ENCODE measurements at regions not wholly inside any gene's neighbourhood (a gene's known extent, or its start where the extent isn't known, plus 50 kb on each side); places are given as distances from the start of the nearest gene placed in this dataset.

DNA sequence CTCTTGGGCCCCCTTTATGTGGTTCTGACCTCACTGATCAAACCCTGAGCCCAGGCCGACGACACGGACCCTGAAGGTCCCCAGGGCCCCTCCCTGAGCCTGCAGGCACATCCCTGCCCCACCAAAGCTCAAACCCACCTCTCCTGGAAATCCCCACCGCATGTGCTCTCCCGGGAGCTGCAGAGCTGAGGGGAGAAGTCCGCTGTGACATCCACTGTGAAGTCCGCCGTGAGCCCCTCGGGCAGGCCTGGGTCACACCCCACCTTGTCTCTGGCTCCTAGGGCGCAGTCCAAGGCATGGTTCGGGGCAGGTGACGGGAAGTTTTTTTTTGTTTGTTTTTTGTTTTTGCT lies 100.2 kb downstream of the MICALL2 start:
- H3K27ac ChIP-seq, result no peak overlapping the region
- no peak overlapping the region for H3K4me3 ChIP-seq

GRCh38 chr7:1359681-1360485 lies 99.4 kb downstream of the MICALL2 start:
- Histone ChIP-seq H3K36me3 (no peaks in the 10 kb centered on the region), H3K4me1 (no peaks in the 10 kb centered on the region), H3K9ac (ENCODE audit: low read depth in 2 of 2, low read length in 2 of 2) (no peak overlapping the region), H3K27ac (no peak overlapping the region), H3K27me3 (peaks cover 4% of the 10 kb centered on the region), H3K9me3 (no peaks in the 10 kb centered on the region), H3K4me3 (no peak overlapping the region)
- TF ChIP-seq CTCF (IDR thresholded peaks at IDR 0.05), result no peak
- intact Hi-C loops (cut with DNase I), result no loop called here
- DNase-seq, result no peak

More for the DNA sequence above, 100.2 kb downstream of the MICALL2 start:
- Histone ChIP-seq H3K4me1 (no peaks in the 10 kb centered on the region), H3K9ac (ENCODE audit: low read depth in 2 of 2, low read length in 2 of 2) (no peak overlapping the region), H3K27me3 (peaks cover 13% of the 10 kb centered on the region), H3K9me3 (no peaks in the 10 kb centered on the region), H3K36me3 (no peaks in the 10 kb centered on the region)
- TF ChIP-seq CTCF (IDR thresholded peaks at IDR 0.05), result no peak
- DNase-seq, result no peak
- intact Hi-C loops (cut with DNase I), result no loop called here

DNA sequence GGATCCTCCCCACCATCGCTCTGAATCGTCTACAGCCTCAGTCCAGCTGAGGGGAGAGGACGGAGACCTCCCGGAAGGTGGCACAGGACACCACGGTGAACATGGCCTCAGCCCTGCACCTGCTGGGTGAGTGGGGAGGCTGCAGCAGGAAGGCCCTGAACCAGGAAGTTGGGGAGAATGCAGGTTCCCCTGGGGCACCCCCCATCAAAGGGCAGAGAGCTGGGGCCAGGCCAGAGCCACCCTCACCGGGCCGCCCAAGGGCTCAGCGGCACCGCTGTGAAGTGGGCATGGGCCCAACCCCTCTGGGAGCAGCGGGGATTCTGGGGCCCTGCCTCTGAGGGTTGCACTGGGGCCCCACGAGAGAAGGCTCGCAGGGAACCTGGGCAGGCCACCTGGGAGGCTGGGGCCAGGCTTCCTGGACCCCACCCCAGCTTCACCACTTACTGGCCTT lies 98.7 kb downstream of the MICALL2 start:
- Histone ChIP-seq H3K27me3 (no peaks in the 10 kb centered on the region), H3K9ac (ENCODE audit: low read depth in 2 of 2, low read length in 2 of 2) (no peak overlapping the region), H3K4me1 (no peaks in the 10 kb centered on the region), H3K36me3 (no peaks in the 10 kb centered on the region), H3K27ac (no peak overlapping the region), H3K9me3 (no peaks in the 10 kb centered on the region), H3K4me3 (no peak overlapping the region)
- intact Hi-C loops (cut with DNase I), result no loop called here
- no peak for DNase-seq
- no peak for TF ChIP-seq CTCF (IDR thresholded peaks at IDR 0.05)

DNA sequence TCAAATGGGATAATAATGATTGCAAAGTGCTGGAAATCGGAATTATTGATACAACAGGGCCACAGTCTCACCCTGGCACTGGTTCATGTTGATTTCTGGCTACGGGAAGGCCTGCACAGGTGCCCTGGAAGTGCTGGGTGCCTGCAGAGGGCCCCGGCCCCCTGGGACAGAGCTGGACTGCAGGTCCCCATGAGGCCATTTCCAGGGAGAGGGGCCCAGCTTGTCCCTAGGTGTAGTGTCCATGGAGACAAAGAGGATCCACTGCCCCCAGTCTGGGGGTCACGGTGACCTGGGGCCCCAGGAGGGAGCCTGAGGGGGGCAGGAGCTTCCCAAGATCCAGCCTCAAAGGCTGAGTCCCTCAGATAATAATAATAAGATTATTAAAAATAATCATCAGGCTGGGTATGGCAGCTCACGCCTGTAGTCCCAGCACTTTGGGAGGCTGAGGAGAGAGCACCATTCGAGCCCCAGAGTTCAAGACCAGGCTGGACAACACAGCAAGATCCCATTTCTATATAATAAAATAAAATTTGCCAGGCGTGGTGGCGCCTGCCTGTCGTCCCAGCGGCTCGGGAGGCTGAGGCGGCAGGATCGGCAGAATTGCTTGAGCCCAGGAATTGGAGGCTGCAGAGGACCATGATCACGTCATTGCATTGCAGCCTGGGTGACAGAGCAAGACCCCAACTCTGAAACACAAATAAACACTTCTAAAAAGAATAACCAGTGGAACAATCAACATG lies 98.1 kb downstream of the MICALL2 start:
- no peaks in the 10 kb centered on the region for H3K27me3 ChIP-seq
- no peak for TF ChIP-seq CTCF (IDR thresholded peaks at IDR 0.05)
- no peak for DNase-seq

DNA sequence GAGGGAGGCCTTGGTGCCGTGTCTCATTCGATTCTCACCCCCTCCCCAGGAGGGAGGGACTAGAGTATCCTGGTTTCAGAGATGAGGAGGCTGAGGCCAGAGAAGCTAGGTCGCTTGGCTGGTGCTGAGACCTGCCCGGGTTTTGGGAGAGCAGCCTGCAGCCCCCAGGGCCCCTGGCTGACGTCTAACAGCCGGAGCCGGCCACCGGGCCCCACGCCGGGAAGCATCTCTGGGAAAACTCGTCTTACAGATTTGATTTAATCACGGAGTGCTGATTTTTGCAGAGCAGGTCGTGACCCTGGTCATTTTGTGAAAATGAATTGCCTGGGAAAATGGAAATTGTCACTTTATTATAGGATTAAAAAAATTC lies 97.5 kb downstream of the MICALL2 start:
- no peak for TF ChIP-seq CTCF (IDR thresholded peaks at IDR 0.05)
- no peaks in the 10 kb centered on the region for H3K9me3 ChIP-seq
- H3K27ac ChIP-seq, result no peak overlapping the region
- H3K36me3 ChIP-seq, result no peaks in the 10 kb centered on the region
- no peaks in the 10 kb centered on the region for H3K4me1 ChIP-seq
- H3K27me3 ChIP-seq, result no peaks in the 10 kb centered on the region
- no peak for DNase-seq
- intact Hi-C loops (cut with DNase I), result no loop called here
- no peak overlapping the region for H3K9ac ChIP-seq (ENCODE audit: low read depth in 2 of 2, low read length in 2 of 2)
- no peak overlapping the region for H3K4me3 ChIP-seq

More for the DNA sequence above, 98.1 kb downstream of the MICALL2 start:
- no peaks in the 10 kb centered on the region for H3K36me3 ChIP-seq
- no peaks in the 10 kb centered on the region for H3K4me1 ChIP-seq
- H3K4me3 ChIP-seq, result no peak overlapping the region
- intact Hi-C loops (cut with DNase I), result no loop called here
- no peaks in the 10 kb centered on the region for H3K9me3 ChIP-seq
- H3K9ac ChIP-seq (ENCODE audit: low read depth in 2 of 2, low read length in 2 of 2), result no peak overlapping the region
- H3K27ac ChIP-seq, result no peak overlapping the region

Data from colonic mucosa (tissue), 4 donors.